Activated CD8-positive, alpha-beta T cell treated with anti-CD3 and anti-CD28 coated beads for 36 hours (primary cell): ENCODE measurements at regions not wholly inside any gene's neighbourhood (a gene's known extent, or its start where the extent isn't known, plus 50 kb on each side); places are given as distances from the start of the nearest gene placed in this dataset.

Experiments used
- ATAC-seq: fragments of 200-7000 bp; cut with Tn5 transposase; one replicate; pipeline ENCODE4 v1.10.0; 2021; ENCODE audit warnings: mild to moderate bottlenecking, moderate library complexity
- CTCF ChIA-PET: fragments of 350-600 bp; sonication (Branson Sonifier 250); formaldehyde crosslinking; loops from one replicate; lab custom pipeline; 2021; ENCODE audit warnings: antibody characterized with exemption; lab: Charles Lee
- POLR2A ChIA-PET: fragments of 350-600 bp; sonication (Branson Sonifier 250); formaldehyde crosslinking; loops from one replicate; lab custom pipeline; 2021; ENCODE audit warnings: antibody characterized with exemption; lab: Charles Lee
- DNase-seq: peaks from one replicate; pipeline ENCODE4 v3.0.0-alpha.2; 2020
- H3K27ac Mint-ChIP-seq: one replicate; pipeline ENCODE4 v1.8.0; 2021; ENCODE audit warnings: mild to moderate bottlenecking, mixed read lengths
- H3K27me3 Mint-ChIP-seq: one replicate; pipeline ENCODE4 v1.8.0; 2021; ENCODE audit warnings: mixed read lengths
- H3K36me3 Mint-ChIP-seq: one replicate; pipeline ENCODE4 v1.8.0; 2021; ENCODE audit warnings: low read depth, mixed read lengths
- H3K4me1 Mint-ChIP-seq: one replicate; pipeline ENCODE4 v1.8.0; 2021; ENCODE audit warnings: low read depth, mixed read lengths
- H3K4me3 Mint-ChIP-seq: one replicate; pipeline ENCODE4 v1.8.0; 2021; ENCODE audit warnings: mild to moderate bottlenecking, moderate library complexity, mixed read lengths
- H3K9me3 Mint-ChIP-seq: one replicate; pipeline ENCODE4 v1.8.0; 2021; ENCODE audit warnings: mixed read lengths
- intact Hi-C: fragments of 100-400 bp; cut with micrococcal nuclease; formaldehyde crosslinking; loops from one replicate; pipeline ENCODE4 v1.10.0; 2022
- TF ChIP-seq, protein P1 (sequence below): fragments of 200-600 bp; IDR thresholded peaks from one replicate; pipeline ENCODE4 v1.8.0; 2022; ENCODE audit warnings: antibody characterized with exemption, mild to moderate bottlenecking

DNA sequence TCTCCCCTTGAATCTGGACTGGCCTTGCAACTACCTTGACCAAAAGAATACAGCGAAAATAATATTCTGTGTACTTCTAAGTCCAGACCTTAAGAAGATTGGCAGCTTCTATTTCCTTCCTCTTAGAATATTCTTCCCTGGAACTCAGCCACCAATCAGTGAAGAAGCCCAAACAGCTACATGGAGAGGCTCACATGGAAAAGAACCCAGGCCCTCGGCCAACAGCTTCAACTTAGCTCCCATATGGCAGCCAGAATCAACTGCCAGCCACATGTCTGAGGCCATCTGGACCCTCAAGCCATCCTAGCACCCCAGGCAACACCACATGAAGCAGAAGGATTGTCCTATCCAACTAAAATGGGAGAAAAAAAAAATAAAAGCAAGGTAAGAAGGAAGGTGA is 178.8 kb downstream of the IBTK start:
- no peaks in the 10 kb centered on the region for H3K4me1 Mint-ChIP-seq
- no peaks in the 10 kb centered on the region for H3K27me3 Mint-ChIP-seq
- POLR2A ChIA-PET, result no interaction called here
- no peak overlapping the region for H3K4me3 Mint-ChIP-seq
- CTCF ChIA-PET, result no interaction called here
- H3K9me3 Mint-ChIP-seq, result no peaks in the 10 kb centered on the region
- H3K36me3 Mint-ChIP-seq, result no peaks in the 10 kb centered on the region
- no peak overlapping the region for H3K27ac Mint-ChIP-seq
- intact Hi-C loops, result no loop called here
- ATAC-seq, result no peak
- no peak for DNase-seq
- TF ChIP-seq, protein P1, sequence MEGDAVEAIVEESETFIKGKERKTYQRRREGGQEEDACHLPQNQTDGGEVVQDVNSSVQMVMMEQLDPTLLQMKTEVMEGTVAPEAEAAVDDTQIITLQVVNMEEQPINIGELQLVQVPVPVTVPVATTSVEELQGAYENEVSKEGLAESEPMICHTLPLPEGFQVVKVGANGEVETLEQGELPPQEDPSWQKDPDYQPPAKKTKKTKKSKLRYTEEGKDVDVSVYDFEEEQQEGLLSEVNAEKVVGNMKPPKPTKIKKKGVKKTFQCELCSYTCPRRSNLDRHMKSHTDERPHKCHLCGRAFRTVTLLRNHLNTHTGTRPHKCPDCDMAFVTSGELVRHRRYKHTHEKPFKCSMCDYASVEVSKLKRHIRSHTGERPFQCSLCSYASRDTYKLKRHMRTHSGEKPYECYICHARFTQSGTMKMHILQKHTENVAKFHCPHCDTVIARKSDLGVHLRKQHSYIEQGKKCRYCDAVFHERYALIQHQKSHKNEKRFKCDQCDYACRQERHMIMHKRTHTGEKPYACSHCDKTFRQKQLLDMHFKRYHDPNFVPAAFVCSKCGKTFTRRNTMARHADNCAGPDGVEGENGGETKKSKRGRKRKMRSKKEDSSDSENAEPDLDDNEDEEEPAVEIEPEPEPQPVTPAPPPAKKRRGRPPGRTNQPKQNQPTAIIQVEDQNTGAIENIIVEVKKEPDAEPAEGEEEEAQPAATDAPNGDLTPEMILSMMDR, result no peak

DNA sequence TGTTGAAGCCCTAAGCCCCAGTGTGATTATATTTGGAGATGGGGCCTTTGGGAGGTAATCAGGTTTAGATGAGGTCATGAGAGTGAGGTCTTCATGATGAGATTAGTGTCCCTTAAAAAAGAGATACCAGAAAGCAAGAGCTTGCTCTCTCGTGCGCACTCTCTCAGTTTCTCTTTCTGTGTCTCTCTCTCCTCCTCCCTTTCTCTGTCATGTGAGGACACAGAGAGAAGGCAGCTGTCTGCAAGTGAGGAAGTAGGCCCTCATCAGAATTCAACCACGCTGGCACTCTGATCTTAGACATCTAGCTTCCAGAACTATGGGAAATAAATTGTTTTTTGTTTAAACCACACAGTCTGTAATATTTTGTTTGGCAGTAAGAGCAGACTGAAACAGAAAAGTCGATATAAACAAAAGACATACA is 180.5 kb downstream of the IBTK start:
- CTCF ChIA-PET, result interaction anchor here (0.6 kb wide), 1 partner anchor 1155 kb away, joined by 3 read pairs; no protein-coding TSS in a partner anchor
- no peak for DNase-seq
- TF ChIP-seq, protein P1, result no peak
- POLR2A ChIA-PET, result no interaction called here
- Mint-ChIP-seq H3K27ac (no peak overlapping the region), H3K27me3 (no peaks in the 10 kb centered on the region), H3K9me3 (no peaks in the 10 kb centered on the region), H3K4me3 (no peak overlapping the region), H3K36me3 (no peaks in the 10 kb centered on the region), H3K4me1 (no peaks in the 10 kb centered on the region)
- ATAC-seq, result no peak
- intact Hi-C loops, result no loop called here

DNA sequence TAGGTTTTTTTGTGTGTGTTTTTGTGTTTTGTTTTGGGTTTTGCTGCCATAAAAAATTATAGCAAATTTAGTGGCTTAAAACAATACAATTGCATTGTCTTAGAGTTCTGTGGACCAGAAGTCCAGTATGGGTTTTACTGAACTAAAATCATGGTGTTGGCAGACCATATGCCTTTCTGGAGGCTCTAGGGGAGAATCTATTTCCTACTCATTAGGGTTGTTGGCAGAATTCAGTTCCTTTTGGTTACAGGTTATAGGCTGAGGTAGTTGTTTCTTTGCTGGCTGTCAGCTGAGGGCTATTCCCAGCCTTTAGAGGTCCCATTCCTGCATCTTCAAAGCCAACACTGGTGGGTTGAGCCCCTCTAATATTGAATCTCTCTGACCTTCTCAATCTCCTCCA is 181.3 kb downstream of the IBTK start:
- no peaks in the 10 kb centered on the region for H3K9me3 Mint-ChIP-seq
- ChIA-PET CTCF (no interaction called here), POLR2A (no interaction called here)
- no peaks in the 10 kb centered on the region for H3K27me3 Mint-ChIP-seq
- no peaks in the 10 kb centered on the region for H3K4me1 Mint-ChIP-seq
- DNase-seq (no peak), ATAC-seq (no peak)
- H3K4me3 Mint-ChIP-seq, result no peak overlapping the region
- TF ChIP-seq, protein P1, result no peak
- intact Hi-C loops, result no loop called here
- no peaks in the 10 kb centered on the region for H3K36me3 Mint-ChIP-seq
- no peak overlapping the region for H3K27ac Mint-ChIP-seq

GRCh38 chr6:82063574-82063973 is 184.0 kb downstream of the IBTK start:
- Mint-ChIP-seq H3K36me3 (no peaks in the 10 kb centered on the region), H3K4me3 (no peak overlapping the region), H3K9me3 (no peaks in the 10 kb centered on the region), H3K4me1 (no peaks in the 10 kb centered on the region), H3K27ac (no peak overlapping the region), H3K27me3 (no peaks in the 10 kb centered on the region)
- CTCF ChIA-PET, result no interaction called here
- intact Hi-C loops, result no loop called here
- ATAC-seq (no peak), DNase-seq (no peak)
- POLR2A ChIA-PET, result no interaction called here
- TF ChIP-seq, protein P1, result no peak

DNA sequence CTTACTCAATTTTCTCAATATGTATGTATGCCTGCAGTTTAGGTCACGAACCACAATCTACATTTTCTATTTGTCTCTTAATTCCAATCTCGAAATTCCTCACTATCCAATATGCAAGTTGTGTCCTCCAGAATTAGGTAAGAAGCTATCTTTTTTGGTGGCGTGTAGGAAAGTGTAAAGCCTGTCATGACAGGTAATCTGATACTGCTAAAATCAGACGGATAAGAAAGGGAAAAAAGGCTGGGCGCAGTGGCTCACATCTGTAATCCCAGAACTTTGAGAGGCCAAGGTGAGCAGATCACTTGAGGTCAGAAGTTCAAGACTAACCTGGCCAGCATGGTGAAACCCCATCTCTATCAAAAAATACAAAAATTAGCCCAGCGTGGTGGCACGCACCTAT is 185.3 kb downstream of the IBTK start:
- DNase-seq (no peak), ATAC-seq (no peak)
- no peaks in the 10 kb centered on the region for H3K27me3 Mint-ChIP-seq
- intact Hi-C loops, result no loop called here
- H3K9me3 Mint-ChIP-seq, result no peaks in the 10 kb centered on the region
- no peaks in the 10 kb centered on the region for H3K4me1 Mint-ChIP-seq
- ChIA-PET POLR2A (no interaction called here), CTCF (no interaction called here)
- TF ChIP-seq, protein P1, result no peak
- H3K36me3 Mint-ChIP-seq, result no peaks in the 10 kb centered on the region
- H3K4me3 Mint-ChIP-seq, result no peak overlapping the region
- H3K27ac Mint-ChIP-seq, result no peak overlapping the region
